Inferior parietal cortex (tissue), 1 donor: ENCODE measurements at regions not wholly inside any gene's neighbourhood (a gene's known extent, or its start where the extent isn't known, plus 50 kb on each side); places are given as distances from the start of the nearest gene placed in this dataset.
A peak's percentile ranks its signal among the peaks of the same experiment; 100 is the strongest.

Experiments
- DNase-seq: peaks from one replicate; pipeline ENCODE4 v3.0.0-alpha.2; 2016; ENCODE audit errors: extremely low spot score

- no peak for DNase-seq
Observed at GRCh38 chr9:134214386-134214765, 50.0 kb upstream of the RNU6ATAC start.

DNA sequence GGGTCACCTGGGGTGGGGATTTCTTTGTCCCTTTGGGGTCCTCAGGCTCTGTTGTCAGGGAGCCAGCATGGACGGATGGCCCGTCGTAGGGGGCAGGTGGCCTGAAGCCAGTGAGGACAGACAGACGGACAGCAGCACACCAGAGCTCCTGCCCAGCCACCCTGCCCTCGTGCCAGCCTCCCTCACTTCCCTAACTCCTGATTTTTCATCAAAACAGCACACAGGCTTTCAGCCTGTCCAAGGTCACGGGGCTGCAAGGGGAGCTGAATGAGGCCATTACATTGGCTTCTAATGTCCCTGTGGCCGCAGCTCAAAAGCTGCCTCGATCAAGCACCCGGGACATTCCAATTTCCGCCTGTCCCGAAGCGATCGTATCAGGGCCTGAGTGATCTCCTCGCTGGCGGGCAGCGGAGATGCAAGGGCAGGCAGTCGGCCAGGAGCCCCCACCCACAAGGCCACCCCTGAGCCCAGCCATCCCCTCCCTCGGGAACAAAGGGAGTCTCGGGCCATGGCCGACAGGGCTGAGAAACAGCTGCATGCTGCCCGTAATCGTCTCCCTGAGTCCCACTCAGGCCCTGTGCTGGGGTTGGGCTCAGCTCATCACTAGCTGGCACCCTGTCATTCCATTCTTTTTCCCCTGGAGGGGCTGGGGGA, 50.5 kb upstream of the RNU6ATAC start:
- DNase-seq, result no peak

GRCh38 chr9:134215420-134215698, 51.0 kb upstream of the RNU6ATAC start:
- no peak for DNase-seq

- peak; percentile 61 for DNase-seq
Observed at GRCh38 chr9:134215699-134216448, 51.5 kb upstream of the RNU6ATAC start.

DNA sequence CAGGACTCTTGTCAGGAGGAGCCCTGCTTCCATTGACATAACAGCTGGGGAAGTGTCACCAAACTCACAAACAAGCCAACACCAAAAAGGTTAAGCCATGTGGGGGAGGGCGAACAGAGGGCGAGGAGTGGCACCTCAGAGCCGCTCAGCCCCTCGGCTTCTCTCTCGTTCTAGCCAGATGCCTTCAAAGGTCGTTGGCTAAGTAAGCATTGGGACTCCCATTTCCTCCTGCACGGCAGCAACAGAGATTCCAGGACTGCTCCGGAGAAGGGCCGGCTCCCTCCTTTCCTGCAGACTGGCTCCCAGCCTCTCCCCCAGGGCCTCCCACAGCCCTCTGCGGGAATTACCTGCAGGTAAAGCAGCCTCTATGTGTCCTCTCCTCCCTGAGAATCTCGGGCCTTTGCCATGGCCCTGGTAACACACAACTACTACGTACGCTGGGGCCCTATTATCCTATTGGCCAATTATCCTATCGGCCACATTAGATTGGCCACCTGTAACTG, 52.1 kb upstream of the RNU6ATAC start:
- no peak for DNase-seq

DNA sequence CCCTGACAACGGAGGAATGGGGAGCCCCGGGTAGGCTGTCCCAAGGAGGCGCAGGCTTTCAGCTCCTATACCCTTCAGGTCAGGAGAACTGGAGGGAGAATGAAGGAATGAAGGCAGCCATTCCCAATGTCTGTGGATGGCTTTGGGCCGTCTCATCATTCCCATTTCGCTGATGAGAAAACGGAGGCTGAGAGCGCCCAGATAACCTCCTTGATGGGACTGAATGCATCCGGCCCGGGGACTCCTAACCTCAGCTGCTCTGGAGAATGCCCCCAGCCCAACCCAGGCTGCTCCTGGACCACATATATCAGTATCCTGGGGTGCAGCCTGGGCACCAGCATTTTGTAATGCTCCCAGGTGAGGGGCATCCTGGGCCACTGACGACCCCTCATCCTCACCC, 52.6 kb upstream of the RNU6ATAC start:
- DNase-seq, result no peak

DNA sequence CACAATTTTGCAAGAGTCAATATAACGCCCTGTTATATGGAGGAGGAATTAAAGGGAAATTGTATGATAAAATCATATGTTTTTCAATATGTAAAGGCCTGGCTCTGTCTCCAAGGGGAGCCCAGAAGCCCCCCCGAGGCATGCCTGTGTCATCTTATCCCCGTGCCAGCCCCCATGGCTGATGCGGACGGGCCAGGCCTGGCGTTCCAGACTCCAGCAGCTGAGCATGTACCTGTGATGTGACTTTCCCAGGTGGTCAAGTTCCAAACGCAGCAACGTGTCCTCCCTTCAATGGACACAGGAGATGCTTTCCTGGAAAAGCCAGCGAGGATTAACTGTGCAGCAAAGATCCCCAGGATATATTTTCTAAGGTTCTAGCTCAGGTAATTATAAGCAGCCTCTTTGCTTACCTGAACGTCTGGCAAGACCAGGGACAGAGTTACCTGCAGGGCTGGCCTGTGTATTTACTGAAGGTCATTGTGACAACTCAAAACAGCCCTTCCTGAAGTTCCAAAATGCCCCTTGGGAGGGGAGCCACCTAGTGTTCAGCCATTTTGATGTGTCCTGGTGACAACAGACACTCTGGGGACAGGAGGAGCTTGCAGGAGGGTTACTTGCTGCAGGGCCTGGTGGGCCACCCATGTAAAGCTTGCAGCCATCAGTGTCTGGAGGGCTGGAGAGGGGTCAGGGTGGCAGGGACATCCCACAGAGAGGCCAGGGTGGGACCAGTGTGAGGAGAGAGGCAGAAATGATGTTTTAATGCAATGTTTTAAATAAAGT, 53.3 kb upstream of the RNU6ATAC start:
- peak; percentile 17 for DNase-seq

GRCh38 chr9:134218230-134218629, 53.9 kb upstream of the RNU6ATAC start:
- no peak for DNase-seq

DNA sequence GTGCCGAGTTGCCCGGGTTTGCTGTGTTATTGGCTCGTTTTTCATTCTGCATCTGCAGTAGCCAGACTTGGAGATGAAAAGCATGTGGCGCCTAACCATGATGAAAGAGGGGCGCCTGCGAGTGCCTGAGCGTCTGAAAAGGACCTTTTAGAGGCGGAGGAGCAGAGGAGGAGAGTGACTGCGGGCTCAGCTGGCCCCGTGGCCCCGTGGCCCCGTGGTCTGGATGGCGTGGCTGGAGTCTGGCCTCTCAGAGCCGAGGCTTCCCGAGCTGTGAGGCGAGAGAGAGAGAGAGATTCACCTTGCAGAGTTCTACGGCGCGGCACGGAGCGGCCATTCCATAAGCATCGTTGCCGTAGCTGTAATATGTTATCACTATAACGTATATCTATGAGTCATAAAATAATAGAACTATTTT, 55.3 kb upstream of the RNU6ATAC start:
- no peak for DNase-seq

GRCh38 chr9:134220311-134220710, 55.9 kb upstream of the RNU6ATAC start:
- no peak for DNase-seq

DNA sequence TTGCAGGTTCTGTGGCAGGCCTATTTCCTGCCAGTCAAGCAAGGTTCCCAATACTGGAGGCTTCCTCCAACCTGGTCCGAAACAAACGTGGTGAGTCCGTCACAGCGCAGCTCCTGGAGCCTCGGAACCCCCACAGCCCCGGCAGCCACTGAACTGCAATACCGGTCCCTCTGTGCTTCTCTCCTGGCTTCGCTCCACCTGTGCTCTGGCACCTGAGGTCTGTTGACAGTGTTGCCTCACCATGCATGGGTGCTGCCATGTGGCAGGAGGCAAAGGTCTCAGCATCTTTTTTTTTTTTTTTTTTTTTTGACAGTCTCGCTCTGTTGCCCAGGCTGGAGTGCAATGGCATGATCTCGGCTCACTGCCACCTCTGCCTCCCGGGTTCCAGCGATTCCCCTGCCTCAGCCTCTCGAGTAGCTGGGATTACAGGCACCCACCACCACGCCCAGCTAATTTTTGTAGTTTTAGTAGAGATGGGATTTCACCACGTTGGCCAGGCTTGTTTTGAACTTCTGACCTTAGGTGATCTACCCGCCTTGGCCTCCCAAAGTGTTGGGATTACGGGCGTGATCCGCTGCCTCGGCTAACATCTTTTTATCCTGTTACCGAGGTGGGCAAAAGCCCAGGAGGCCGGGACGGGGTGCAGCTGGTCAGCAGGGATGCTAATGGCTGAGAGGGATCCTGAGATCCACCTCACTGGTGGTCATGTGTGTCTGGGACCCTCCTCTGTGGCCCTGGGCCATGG, 57.1 kb upstream of the RNU6ATAC start:
- DNase-seq, result no peak

GRCh38 chr9:134222018-134222573, 57.7 kb upstream of the RNU6ATAC start:
- DNase-seq, result no peak

DNA sequence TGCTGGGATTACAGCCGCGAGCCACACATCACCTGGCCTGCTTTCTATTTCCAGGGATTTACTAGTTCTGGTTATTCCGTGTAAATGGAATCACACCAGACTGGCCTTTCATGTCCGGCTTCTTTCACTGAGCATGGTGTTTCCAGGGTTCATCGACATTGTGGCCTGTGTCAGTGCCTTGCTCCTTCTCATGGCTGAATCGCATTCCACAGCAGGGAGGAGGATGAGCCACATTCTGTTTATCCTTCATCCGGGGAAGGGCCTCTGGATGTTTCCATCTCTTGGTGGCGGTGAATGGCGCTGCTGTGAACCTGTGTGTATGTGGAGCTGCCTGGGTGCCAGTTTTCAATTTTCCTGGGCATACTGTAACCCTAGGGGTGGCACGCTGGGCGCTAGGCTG, 58.7 kb upstream of the RNU6ATAC start:
- DNase-seq, result no peak

- DNase-seq, result no peak
Observed at GRCh38 chr9:134223591-134224122, 59.3 kb upstream of the RNU6ATAC start.

GRCh38 chr9:134224127-134224526, 59.8 kb upstream of the RNU6ATAC start:
- no peak for DNase-seq

- DNase-seq, result no peak
Observed at GRCh38 chr9:134224567-134225093, 60.3 kb upstream of the RNU6ATAC start.

GRCh38 chr9:134225186-134225585, 60.8 kb upstream of the RNU6ATAC start:
- DNase-seq, result no peak

GRCh38 chr9:134225816-134226215, 61.5 kb upstream of the RNU6ATAC start:
- no peak for DNase-seq

DNA sequence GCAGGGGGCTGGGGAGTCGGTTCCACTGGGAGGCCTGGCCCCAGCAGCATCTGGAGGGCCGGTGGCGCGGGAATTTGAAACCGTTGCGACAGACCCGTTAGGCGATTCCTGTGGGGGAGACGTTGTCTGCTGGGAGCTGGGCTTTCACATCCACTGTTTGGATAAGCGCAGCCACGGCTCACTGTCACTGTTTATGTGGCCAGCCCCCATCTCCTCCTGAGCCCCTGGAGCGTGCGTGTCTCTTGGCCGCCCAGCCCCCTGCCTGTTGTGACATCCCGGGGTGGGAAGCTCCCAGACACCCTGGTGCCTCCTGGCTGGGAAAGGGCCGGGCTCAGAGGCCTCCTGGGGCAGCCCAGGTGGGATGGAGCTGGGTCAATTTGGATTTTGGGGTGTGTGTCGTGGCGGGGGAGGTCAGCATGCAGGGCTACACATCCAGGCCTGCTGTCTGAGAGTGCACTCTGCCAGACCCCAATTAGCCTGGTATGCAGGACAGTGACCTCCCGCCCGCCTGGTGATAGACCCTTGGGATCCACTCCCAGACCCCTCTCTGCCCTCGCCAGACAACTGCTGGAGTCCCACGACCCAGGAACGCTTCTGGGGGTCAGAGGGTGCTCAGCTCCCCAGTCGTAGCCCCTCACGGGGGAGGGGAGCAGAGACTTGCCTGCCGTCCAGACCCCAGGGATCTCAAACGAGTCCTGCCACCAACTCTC, 62.0 kb upstream of the RNU6ATAC start:
- DNase-seq, result no peak
